Cardiac fibroblast (primary cell): ENCODE measurements at regions not wholly inside any gene's neighbourhood (a gene's known extent, or its start where the extent isn't known, plus 50 kb on each side); places are given as distances from the start of the nearest gene placed in this dataset.

ENCODE experiments used
- DNase-seq, 2 donors: peaks; one replicate each; pipeline versions ENCODE4 v3.0.0 to v3.0.0-alpha.2; 2010; ENCODE audit warnings: low read depth in 2 of 2
- H3K4me3 ChIP-seq, 2 donors: replicated peaks in 1 of 2; 1 replicate in 1 of 2; 2 replicates in 1 of 2; pipeline ENCODE4 v1.5.1; 2011; ENCODE audit warnings: low read depth in 2 of 2, low read length in 2 of 2, mild to moderate bottlenecking in 2 of 2, moderate library complexity in 1 of 2
- CTCF ChIP-seq: IDR thresholded peaks from one replicate; pipeline ENCODE4 v1.5.1; 2011; ENCODE audit warnings: low read depth, mild to moderate bottlenecking, low read length, inconsistent platforms

- TF ChIP-seq CTCF: no peak
Observed at GRCh38 chr19:32035626-32036025, 309.8 kb upstream of the ZNF507 start.

GRCh38 chr19:32038021-32038920 lies 307.1 kb upstream of the ZNF507 start:
- H3K4me3 ChIP-seq: no peak overlapping the region
- DNase-seq: no peak
- no peak for TF ChIP-seq CTCF

More at GRCh38 chr19:32035626-32036025, 309.8 kb upstream of the ZNF507 start:
- no peak overlapping the region for H3K4me3 ChIP-seq
- no peak for DNase-seq

GRCh38 chr19:32038961-32039360 lies 306.4 kb upstream of the ZNF507 start:
- no peak for DNase-seq
- TF ChIP-seq CTCF: no peak
- no peak overlapping the region for H3K4me3 ChIP-seq

- H3K4me3 ChIP-seq: no peak overlapping the region
- DNase-seq: no peak
- no peak for TF ChIP-seq CTCF
Observed at GRCh38 chr19:32039440-32039839, 306.0 kb upstream of the ZNF507 start.

- TF ChIP-seq CTCF: no peak
- no peak for DNase-seq
- no peak overlapping the region for H3K4me3 ChIP-seq
Observed at GRCh38 chr19:32040236-32040635, 305.2 kb upstream of the ZNF507 start.

GRCh38 chr19:32041681-32042292 lies 303.6 kb upstream of the ZNF507 start:
- TF ChIP-seq CTCF: peak; percentile 48
- H3K4me3 ChIP-seq: no peak overlapping the region
- peak; percentile 28 to 48 for DNase-seq
